HL-60/S4 treated with retinoic acid at 250 ng/mL for 4 days and 3 days (cell line): ENCODE measurements at regions not wholly inside any gene's neighbourhood (a gene's known extent, or its start where the extent isn't known, plus 50 kb on each side); places are given as distances from the start of the nearest gene placed in this dataset.

Experiments
- in situ Hi-C: fragments of 300-500 bp; cut with MboI; formaldehyde crosslinking; loops from 2 replicates; pipeline ENCODE4 v1.7.0; 2022; ENCODE audit warnings: low sequenced_read_pairs

DNA sequence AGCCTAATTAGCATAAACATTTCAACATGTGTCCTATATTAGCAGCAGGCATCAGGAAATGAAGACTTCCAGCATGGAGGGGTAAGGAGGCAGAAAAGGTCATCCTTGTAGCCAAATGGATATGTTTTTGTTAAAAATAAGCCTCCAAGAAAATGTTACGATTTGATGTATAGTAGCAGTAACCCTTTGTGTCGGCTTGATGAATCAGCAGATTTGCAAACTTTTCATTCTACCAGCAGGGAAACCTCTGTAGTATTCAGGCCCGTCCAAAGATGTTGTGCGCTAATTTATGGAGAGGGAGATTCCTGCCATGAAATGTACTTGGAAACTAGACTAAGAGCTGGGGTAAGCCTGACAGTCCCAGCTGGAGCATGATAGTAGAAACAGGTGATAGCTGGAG lies 780.8 kb upstream of the KLHL29 start:
- in situ Hi-C loops, result no loop called here

DNA sequence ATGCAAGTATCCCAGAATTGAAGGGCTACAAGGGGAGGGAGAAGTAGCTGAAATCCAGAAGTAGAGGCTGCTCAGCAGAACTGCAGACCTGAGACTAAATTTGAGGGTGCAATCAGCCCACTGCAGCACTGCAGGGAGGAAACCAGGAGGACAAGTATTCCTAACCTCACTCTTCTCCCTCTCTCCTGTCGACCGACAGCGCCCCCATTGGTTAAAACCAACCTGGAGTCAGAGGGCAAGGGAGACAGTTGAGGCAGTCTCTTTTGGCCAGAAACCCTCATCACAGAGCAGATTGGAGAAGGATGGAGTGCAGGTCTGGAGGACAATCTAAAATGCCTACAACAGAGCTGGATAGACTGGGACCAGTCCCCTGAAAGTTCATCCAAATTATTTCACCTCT lies 768.9 kb upstream of the KLHL29 start:
- in situ Hi-C loops, result no loop called here

DNA sequence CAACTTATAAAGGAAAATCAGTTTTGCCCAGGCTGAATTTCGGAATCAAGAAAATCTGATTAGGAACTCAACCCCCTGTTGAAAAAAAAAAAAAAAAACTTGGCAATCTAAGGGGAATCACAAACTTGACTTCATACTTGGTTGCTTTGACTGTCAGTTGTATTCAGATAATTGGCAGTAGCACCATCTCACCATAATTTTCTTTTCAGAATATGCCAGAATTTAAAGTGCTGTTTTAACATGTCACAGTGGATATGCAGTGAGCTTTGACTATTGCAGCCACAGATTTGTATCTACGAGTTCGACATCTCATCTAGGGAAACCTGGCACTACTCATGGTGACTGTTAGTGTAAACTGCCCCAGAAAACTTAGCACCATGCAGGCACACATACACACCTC lies 761.4 kb upstream of the KLHL29 start:
- in situ Hi-C loops, result no loop called here

DNA sequence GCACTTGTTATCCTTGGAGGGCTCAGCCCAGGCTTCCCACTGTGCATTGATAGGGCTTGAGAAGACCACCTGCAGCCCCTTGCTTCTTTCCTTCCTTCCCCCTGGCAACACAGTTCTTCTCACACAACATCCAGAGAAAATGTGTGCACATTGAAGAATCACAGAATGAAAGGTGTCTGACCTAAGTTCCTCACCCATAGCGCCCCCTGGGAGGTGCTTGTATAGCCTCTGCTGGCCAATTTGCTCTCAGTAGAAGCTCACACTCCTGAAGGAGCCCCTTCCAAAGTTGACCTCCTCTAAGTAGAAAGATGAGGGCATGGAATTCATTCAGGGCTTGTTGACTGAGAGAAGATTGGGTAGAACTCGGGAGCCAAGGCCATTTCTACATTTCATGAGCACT lies 758.4 kb upstream of the KLHL29 start:
- in situ Hi-C loops, result no loop called here

DNA sequence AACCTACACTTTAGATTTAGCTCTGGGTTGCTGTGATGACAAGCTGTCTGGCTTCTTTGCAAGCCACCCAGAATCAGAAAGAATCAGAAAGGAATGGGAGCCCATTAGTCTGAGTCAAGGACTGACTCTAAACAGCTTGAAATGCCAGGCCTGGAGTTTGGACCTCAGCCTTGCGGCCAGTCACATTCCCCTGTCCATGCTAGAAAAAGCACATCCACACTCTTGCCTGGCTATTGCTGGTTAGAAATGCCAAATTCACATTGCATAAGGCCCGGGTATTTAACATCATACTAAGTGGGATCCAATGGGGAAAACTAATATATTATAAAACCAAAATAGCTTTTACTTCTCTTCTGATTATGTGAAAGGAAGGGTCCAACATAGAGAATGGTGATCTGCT lies 756.8 kb upstream of the KLHL29 start:
- in situ Hi-C loops, result no loop called here

DNA sequence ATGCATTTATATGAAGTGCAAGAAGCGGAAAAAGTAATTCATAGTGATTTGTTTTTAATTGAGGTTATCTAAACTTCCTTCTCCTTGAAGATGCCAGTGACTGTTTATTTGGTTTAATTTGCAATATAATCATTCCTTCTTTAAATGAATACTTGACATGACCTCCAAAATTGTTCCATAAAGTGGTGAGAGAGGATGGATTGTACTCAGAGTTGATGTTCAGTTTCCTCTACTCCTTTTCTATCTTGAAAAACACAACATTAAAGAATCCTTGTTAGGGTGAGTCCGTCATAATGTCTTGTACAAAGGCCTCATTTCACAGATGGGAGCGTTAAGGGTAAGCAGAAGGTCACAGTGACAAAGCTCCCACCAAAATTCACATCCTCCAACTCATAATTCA lies 756.1 kb upstream of the KLHL29 start:
- in situ Hi-C loops, result no loop called here

DNA sequence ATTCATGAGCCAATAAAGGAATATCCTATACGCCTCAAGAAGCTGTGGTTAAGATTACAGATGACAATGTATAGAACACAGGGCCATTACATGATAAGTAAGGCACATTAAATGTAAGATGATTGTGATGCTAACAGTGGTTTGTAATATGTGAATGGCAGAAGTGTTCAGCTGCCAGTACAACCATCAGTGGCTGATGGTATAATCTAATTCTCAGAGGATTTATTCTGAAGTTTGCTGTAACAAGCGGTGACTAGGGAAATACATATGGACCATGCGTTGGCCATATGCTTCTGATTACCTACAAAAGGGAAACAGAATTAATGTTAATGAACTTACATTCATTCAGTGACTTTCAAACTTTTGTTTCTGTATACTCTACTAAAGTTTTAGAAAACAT lies 750.8 kb upstream of the KLHL29 start:
- in situ Hi-C loops, result no loop called here

DNA sequence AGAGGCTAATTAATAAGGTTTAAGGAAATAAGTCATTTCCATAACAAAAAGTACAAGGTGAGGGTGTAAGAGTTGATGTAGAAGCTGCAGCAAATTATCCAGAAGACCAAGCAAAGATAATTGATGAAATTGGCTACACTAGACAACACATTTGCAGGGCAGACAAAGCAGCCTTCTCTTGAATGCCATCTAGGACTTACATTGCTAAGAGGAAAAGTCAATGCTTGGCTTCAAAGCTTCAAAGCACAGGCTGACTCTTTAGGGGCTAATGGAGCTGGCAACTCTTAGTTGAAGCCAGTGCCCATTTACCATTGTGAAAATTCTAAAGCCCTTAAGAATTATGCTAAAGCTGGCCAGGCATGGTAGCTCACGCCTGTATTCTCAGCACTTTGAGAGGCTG lies 728.6 kb upstream of the KLHL29 start:
- in situ Hi-C loops, result no loop called here

DNA sequence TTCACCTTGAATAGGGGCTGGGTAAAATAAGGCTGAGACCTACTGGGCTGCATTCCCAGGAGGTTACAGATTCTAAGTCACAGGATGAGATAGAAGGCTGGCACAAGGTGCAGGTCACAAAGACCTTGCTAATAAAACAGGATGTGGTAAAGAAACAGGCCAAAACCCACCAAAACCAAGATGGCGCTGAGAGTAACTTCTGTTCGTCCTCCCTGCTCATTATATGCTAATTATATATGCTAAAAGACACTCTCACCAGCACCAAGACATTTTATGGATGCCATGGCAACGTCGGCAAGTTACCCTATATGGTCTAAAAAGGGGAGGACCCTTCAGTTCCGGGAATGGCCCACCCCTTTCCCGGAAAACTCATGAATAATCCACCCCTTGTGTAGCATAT lies 711.5 kb upstream of the KLHL29 start:
- in situ Hi-C loops, result no loop called here

DNA sequence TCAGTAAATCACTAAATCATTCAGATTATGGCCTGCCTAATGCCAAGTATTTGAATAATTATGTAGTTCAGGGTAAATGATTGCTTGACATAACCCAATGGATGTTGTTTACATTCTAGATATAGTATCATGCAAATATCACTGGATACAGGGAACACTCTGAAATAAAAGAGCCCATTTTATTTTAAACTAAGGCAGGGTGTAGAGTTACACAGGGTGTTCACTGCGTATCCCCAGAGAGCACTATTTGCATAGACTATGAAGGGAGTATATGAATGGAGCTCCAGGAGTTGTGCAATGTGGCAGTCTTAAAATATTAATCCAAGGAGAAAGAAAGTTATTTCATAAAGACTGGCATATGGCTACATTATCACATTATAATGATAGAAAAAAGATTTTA lies 701.1 kb upstream of the KLHL29 start:
- in situ Hi-C loops, result no loop called here

DNA sequence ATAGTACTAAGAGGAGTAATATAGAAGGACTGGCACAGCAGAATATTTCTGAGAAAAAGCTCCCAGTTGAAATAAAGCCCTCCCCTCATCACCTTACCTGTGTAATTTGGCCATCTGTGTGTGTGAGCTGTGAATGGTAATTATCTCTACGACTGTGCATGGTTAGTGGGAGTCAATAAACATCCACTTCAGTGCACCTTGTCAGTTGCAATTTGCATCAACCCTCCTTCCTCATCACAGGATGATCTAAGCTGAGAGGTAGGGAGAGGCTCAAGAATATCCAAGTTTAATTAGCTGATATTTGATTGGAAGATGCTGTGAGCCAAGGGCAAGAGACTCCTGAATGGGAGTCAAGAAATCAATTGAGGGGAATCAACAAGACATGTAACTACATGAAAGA lies 694.9 kb upstream of the KLHL29 start:
- in situ Hi-C loops, result no loop called here

DNA sequence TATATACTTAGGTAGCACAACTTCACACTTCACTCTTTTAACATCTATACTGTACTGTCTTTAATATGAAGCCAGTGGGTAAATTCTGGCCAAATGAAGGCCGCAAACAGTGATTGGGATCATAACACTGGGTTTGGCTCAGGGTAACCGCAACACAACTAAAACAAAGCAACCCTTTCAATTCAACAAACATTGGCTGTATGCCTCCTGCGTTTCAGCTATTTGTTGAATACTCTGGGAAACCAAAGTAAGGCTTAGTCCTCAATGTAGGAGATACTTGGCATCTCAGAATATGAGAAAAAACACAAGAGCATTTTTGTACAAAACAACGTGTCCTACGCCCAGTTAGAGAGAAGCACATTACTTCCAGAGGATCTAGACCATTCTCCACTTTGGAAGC lies 693.3 kb upstream of the KLHL29 start:
- in situ Hi-C loops, result no loop called here

DNA sequence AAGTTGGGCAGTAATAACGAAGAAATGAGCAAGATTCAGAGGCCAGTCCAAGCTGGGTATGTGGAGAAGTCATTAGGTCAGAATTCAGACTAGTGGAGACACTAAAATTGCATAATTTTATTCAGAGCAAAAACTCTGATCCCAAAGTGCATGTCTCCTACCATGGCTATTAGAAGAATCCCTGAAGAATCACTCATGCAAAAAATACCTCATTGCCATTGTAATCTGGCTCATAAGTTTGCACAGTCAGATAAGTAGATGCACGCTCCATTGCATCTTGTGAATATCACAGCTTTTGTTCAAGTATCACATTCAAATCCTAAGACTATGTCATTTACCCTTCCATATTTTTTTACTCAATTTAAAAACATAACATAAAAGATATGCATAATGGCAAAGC lies 692.2 kb upstream of the KLHL29 start:
- in situ Hi-C loops, result no loop called here

DNA sequence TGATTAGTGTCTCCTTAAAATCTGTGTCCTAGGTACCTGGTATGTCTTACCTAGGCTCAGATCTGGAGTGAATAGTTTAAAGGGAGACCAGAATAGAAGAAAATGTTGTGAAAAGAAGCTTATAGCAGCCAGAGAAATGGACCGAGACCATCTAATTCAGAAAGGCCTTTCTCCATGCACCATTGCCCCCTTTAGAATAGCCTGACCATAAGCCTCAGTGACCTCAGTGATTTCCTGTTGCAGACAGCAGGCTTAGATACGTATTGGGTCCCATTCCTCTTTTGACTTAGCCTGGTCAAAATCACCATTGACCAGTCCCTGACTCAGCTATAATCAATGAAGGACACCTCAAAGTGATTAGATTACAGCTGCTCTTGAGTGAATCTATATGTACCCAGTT lies 690.7 kb upstream of the KLHL29 start:
- in situ Hi-C loops, result no loop called here

DNA sequence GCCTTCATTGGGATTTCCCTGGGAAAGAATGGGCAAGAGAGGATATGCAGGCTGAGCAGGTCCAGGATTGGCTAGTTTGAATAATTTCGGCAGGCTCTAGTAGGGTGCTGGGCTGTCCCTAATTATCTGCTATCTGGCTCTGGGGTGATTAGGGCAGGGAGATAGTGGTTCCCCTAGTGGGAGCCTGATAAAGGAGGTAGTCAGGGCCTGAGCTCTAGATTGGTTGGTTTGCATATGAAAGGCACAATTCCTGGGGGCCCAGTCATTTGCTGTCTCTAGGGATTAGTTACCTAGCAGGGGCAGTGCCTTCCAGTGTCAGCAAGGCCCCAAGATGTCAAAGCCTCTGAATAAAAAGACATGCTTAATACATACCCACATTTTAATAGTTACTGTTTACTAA lies 690.1 kb upstream of the KLHL29 start:
- in situ Hi-C loops, result no loop called here

DNA sequence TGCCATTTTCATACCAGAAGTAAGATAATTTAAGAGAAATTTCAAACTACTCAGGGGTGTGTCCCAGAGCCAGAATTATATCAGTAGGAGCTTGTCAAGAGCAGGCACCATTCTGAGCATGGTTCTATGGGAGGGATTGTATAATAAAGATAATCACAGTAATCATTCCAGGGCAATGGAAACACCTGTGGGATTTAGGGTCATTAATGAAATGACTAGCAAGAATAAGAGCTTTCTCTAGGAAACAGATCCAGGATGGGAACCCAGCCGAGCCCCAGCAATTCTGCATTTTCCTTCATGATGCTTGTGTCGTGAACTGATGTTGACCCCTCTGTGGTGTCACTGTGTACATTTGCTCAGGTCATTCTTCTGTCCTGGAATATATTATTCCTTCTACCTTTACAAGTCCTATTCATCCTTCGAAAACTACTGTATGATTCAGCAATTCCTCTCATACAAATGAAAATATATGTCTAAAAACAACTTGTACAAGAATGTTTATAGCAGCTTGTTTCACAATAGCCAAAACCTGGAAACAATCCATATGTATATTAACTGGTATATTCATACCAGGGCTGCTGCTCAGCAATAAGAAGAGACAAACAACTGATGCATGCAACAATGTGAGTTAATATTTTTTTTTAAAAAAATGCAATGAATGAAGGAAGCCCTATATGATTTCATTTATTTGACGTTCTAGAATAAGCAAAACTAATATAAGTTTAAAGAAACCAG lies 687.8 kb upstream of the KLHL29 start:
- in situ Hi-C loops, result no loop called here

DNA sequence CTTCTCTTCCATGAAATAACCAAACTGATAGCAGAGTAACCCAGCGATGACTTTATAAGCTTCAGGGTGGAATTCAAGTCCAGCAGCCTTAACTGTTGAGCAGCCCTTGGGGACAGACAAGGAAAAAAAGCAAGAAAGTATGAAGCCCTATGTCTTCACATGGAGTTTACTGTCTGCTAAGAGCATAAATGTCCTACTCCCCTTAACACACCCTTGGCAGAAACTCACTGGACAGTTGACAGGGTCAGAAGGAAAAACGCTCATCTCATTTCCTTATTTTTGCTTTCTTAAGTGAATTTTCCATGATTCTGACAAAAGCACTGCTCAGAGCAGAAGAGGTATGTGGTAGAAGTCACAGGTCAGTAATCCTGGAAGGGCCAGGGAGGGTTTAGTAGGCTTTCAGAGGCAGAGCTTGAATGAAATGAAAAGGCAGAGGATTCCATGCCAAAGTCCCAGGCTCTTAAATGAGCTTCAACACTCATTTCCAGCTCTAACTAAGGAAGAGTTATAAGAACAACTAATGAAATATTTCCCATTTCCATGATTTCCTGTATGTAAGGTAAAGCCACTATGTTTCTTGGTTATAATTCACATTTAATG lies 683.3 kb upstream of the KLHL29 start:
- in situ Hi-C loops, result no loop called here

DNA sequence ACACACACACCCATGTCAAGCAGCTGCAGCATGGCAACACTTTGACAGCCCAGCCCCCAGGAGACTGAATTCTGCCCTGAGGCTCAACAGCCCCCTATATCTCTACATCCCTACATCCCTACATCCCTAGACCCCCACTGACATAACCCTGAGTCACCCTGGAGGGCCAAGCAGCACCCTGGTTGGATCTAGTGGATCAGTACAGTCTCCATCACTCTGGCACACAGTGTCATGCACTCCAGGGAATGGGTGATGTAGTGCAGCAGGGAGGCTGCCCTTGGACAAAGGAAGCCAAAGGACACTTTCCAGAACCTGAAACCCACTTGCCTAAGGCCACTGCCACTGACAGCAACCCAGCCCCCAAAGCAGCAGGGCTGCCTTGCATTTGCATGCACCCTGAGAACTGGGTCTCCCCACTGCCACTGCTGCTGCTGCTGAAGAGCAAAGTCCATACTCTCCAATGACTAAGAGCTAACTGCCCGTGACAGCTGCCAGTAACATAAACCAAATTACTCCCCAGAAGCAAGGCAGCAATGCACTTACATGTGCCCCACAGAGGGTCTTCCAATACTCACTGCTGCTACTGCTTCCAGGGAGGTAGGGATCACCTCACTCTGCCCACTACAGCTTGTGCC lies 681.6 kb upstream of the KLHL29 start:
- in situ Hi-C loops, result no loop called here

DNA sequence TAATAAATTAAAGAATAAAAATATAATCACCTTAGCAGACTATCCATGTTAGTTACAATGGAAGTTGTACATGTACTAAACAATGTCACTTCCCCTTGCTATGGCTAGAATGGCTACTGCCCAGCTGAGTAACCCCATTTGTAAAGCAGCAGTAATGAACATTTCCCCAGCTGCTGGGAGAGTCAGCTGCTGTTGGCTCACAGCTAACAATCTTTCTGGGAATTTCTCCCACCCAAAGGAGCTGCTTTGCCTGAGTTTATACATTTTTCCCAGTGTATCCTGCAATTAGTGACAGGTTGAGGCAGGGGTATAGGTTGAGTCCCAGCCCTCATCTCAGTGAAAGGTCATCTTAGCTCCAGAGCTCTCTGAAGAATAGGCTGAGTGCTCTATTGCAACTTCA lies 665.6 kb upstream of the KLHL29 start:
- in situ Hi-C loops, result no loop called here

DNA sequence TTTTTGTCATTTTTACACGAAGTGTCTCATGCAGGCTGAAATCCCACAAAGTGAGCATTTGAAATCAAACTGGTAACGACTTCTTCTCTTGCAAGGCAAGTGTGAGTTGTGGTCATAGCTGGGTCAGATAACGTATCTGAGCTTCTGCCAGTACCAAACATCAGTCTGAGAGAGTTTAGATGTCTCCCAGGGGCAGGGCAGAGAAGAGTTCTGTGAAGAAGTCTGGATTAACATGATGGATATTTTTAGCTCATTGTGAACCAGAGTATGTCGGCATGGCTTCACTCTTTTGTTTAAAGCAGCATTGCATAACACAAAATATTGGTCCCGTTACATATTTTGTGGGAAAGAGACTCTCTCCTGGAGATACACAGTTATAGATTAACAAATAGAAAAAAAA lies 655.5 kb upstream of the KLHL29 start:
- in situ Hi-C loops, result no loop called here

DNA sequence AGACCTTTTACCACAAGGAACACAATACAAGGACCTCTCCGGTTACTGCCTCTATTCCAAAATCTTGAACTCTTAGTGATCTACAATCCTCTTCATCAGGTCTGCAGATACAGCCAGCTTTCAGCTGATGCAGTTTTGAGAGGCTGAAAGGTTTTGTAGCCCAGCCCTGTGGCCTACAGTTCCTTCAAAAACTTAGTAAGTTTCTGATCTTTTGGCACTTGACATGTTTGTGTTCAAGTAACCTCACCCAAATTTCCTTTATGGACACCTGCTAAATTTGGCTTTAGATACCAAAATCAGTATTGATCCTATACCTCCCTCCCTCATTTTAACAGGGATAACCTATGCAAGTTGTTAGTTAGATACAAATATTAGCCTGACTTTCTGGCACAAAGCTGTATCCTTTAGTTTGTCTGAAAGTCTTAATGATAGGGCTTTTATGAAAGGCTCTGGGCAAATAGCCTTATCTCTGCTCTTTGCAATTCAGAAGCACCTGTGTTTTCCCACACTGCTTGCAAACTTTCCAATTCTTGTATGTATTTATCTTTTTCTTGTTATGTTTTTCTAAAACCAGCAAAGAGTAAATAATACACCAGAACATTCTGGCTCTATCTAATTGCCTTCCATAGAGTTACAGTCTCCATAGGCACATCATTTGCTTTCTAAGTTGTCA lies 650.5 kb upstream of the KLHL29 start:
- in situ Hi-C loops, result no loop called here

DNA sequence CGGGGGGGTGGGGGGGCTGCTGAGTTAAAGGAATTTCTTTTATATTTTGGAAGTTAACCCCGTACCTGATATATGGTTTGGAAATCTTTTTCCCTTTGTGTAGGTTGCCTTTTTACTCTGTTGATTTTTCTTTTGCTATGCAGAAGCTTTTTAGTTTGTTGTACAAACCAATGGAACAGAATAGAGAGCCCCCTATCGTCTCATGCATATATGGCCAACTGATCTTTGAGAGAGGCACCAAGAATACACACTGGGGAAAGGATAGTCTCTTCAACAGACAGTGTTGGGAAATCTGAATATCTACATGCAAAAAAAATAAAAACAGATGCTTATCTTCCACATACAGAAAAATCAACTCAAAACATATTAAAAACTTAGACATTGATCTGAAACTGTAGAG lies 647.8 kb upstream of the KLHL29 start:
- in situ Hi-C loops, result no loop called here
